ENCODE measurements at regions not wholly inside any gene's neighbourhood (a gene's known extent, or its start where the extent isn't known, plus 50 kb on each side); places are given as distances from the start of the nearest gene placed in this dataset.

DNA sequence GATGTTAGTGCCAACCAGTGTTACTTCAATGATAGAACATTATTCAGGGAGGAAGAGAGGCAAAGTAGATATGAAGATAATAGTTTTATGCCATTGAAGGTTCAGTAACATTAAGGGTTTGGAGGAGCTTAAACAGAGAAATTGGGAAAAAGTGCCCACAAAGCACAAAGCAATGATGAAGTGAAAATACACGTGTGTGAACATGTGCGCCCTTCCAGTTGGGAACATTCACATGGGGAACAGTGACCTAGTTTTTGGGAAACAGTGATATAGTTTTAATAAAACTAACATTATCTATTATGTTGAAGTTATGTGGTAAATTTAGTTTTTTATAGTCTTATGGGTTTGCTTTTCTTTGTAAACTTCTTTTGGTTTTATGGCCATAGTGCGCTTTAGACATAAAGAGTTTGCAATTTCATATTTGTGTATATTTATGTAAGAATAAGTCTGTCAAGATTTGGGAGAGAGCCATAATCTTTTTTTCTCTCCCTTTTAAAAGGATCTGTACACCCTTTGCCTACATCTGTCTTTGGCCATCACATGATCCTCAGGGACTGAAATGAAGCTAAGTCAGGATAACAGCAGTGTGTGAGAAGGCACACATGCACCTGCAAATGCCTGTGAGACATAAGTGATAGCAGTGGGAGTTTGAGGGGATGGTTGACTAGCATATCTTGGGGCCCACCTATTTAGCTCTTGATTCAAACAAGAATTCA is 450.3 kb upstream of the THRB start:
- no peak for DNase-seq

GRCh38 chr3:24945563-24945962 is 450.9 kb upstream of the THRB start:
- DNase-seq: no peak

GRCh38 chr3:24947103-24947502 is 452.5 kb upstream of the THRB start:
- DNase-seq: no peak

GRCh38 chr3:24951180-24951579 is 456.5 kb upstream of the THRB start:
- DNase-seq: no peak

GRCh38 chr3:24952388-24952787 is 457.7 kb upstream of the THRB start:
- DNase-seq: no peak

- DNase-seq: no peak
Measured at GRCh38 chr3:24953060-24953771, 458.6 kb upstream of the THRB start.

DNA sequence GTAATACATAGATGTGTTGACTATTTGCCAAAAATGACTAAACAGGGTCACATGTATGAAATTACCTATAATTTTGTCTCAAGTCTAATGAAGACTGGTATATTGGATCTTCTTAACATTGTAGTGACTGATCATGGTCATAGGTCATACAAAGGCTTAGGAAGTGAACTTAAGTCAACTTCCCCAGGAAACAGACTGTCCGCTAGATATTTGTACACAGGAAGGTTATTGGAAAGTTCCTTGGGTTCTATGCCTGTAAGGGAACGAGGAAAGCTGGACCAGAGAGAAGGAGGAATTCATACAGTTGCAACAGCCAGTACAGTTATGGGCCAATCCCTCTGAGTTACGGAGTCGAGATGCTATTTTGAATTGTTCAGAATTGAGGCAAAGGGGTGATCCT is 462.0 kb upstream of the THRB start:
- no peak for DNase-seq

- DNase-seq: no peak
Measured at GRCh38 chr3:24958271-24958670, 463.6 kb upstream of the THRB start.

- DNase-seq: no peak
Measured at GRCh38 chr3:24958910-24959447, 464.3 kb upstream of the THRB start.

DNA sequence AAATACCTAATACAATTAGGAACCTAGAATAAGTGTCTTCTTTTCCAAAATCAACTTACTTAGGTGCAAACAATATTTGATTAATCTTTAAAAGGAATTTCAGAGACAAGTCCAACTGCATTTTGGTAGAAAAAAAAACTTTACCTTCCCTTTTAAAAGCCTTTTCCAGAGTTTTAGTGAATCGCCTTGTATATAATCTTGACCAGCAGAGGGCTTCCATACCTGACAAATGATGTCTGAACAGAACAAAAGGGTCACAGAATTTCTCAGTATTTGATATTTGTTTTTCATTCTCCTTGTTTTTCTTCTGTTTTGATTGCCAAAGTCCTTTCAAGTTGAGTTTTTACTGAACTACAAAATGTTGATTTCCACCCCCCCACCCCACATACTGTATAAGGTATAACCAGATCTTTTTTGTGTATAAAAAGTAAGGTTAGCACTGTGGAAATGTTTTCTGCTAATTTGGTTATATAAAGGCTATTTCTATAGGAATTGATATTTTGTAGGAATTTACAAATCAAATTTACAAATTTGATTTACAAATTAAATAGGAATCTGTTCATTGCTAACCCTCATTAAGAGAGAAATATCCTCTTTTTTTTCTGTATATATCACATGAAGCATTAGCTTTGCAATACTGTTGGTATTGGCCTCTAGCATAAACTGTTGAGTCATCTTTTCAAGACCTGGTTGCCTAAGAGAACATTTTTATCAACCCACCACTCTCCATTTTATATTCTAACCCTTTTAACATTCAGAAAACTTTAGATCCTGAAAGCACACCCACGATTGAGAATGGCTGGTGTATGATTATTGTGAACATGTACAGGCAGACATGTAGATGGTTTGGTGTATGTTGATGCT is 464.1 kb upstream of the RARB start:
- no peak for DNase-seq

DNA sequence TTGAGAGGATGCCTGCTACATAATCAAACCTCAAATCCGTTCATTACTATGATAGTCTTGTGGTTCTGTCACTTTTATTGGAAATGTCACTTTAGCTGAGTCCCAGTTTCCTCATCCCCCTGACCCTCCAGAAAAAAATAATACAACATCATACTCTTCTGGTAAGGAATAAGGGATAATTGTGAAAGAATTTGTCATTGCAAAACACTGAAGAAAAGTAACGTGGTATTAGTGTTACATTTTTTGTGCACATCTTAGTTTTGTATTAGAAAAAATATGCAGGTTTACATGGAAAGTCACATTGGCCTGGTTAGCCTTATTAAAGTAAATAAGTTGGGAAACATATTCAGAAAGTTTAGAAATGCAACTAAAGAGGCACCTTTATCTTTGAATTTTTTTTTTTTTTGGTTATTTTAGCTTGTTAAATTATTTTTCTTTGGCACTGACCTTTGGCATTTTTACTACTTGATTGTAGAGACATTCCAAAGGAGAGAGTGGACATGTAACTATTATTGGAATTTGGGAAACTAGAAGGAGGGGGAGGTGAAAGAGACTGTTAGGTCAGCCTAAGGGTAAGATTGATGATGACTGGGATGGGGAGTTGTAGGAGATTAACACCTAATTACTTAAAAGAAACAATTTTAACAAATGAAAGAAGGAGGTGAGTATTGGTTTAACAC is 462.2 kb upstream of the RARB start:
- DNase-seq: no peak

- no peak for DNase-seq
Measured at GRCh38 chr3:24968036-24968435, 460.0 kb upstream of the RARB start.

DNA sequence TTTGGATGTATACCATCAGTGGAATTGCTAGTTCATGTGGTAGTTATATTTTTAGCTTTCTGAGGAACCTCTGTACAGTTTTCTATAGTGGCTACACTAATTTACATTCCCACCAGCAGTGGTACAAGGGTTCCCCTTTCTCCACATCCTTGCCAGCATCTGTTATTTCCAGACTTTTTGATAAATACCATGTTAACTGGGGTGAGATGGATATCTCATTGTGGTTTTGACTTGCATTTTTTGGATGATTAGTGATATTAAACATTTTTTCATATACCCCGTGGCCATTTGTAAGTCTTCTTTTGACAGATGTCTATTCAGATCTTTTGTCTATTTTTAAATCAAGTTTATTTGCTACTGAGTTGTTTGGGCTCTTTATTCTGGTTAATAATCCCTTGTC is 455.6 kb upstream of the RARB start:
- DNase-seq: no peak

GRCh38 chr3:24981309-24981708 is 446.8 kb upstream of the RARB start:
- no peak for DNase-seq

DNA sequence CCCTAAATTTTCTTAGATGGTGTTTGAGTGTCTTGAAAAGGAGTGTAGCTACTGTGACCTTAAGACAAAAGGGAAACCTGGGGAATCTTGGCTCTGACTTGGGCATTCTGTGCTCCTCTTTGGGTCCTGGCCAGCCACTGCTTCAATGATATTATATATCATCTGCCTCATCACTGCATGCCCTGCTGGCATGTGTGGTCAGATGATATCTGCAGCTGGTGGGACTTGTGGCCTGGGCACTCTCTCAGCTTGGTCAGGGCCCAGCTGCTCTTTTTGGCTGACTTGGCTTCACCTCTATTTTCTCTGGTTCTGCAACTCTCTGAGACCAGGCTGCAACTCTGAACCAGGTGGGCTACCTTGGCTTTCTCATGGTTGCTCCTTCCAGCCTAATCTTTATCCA is 446.1 kb upstream of the RARB start:
- DNase-seq: no peak

GRCh38 chr3:24985668-24986067 is 442.4 kb upstream of the RARB start:
- no peak for DNase-seq

DNA sequence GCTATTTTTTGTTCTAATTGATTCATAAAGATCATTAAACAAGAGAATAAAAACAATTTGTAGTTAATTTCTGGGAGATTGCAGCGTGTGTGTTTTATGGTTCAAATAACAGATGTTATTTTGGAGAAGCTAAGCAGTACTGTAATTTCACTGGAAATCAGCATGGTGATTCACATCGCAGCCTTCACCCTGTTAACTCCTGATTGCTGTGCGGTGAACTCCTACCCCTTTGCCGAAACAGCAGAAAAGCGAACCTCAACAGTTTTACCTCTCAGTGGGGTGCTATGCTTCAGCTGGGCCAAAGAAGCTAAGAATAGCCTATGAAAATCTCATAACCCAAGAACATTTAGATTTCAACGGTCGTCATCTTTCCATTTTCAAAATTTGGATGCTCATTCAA is 441.5 kb upstream of the RARB start:
- no peak for DNase-seq

GRCh38 chr3:24999357-24999756 is 428.7 kb upstream of the RARB start:
- DNase-seq: no peak

DNA sequence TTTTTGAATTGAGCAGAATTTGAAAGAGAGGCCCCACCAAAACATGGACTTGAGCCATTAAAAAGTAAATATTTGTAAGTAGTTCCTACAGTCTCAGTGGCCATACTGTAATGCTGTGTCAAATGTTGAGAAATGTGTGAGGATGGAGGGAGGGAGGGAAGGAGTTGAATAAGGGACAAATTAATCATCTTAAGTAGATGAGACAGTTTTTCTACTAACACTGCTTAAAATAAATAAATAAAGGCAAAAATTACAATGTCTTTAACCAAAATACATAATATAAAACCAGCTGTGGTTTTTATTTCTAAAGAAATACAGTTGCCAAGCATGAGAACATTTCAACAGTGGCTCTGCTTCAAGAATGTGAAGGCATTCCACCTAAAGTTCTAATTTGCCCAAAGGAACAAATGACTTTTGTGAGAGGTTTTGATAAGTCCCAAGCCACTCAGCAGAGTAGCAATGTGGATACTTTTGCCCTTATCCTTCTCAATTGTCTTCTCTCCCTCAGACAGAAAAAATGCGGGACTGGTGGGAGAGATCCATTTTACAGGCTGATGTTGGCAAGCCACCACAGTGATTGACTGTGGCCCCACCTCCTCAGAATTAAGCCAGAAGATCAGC is 427.0 kb upstream of the RARB start:
- DNase-seq: no peak

DNA sequence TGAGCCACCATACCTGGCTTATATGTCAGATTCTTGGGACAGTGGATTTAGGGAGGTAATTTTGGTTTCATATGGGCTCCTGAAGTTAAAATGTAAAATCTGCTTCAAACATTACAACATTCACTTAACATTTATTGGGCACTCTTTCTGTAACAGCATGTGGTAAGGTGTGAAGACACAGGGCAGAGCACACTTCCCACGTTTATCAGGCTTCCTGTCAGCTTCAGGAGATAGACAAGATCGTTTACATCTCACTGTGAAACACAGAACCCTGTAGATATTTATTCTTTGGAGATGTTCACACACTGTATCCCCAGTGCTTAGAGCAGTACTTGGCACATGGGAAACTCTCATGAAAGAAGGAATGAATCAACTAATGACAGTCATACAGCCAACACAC is 426.0 kb upstream of the RARB start:
- DNase-seq: no peak

DNA sequence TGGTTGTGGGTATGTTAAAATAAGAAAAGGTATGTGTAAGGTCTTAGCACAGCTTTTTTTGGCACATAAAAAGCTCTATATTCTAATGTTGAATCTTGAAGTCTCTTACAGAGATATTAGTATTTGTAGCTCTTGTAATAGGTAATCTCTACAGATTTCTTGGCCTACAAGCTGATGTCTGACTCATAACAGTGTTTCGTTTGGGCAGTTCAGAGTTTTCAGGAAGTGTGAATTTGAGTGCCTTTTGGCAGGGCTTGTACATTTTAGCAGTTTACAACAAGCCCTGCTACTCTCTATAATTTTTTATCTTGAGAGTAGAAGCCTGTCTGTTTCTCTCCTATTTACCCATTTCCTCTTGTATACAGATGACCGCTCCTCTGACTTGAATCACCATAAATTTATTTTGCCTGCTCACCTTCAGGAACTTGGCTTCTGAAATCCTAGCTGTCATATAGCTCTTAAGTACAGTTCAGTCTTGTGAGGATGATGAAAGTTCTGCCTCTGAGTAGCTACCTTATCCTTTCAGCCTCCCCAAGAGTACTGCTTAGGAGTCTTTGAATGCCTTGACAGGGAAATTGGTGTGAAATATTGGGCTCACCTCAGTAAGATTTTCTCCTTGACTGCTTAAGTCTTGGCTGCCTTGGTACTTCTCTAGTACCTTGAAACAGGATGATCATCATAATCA is 419.9 kb upstream of the RARB start:
- DNase-seq: no peak

DNA sequence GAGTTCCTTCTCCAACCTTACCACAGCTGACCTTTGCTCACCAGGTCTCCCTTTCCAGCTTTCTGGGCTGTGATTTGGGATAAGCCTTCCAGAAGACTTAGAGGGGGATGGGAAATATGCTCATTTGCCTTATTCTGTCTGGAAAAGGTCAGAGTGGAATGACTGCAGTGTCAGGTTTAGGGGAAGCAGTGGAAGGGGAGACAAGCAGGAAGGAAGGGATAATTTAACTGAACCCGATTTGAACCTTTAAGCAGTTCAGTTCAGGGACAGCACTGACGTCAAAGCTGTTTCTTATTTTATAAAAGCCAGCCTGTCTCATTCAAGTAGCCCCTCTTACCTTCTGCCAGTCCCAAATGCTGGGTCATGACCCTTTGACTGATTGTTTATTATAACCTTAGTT is 418.4 kb upstream of the RARB start:
- DNase-seq: no peak

Measured in CD4-positive, alpha-beta T cell treated with Interleukin-1 beta for 1 hour (primary cell).